Upper lobe of left lung (tissue), 6 donors: ENCODE measurements at regions not wholly inside any gene's neighbourhood (a gene's known extent, or its start where the extent isn't known, plus 50 kb on each side); places are given as distances from the start of the nearest gene placed in this dataset.

Experiments
- ATAC-seq, 2 donors: fragments of 200-7000 bp; cut with Tn5 transposase; one replicate each; pipeline ENCODE4 v1.9.1; 2022; ENCODE audit warnings: mild to moderate bottlenecking in 2 of 2, moderate library complexity in 2 of 2; ENCODE audit not compliant: low FRiP score in 2 of 2
- DNase-seq, 2 donors: peaks; one replicate each; pipeline ENCODE4 v3.0.0-alpha.2; 2019 to 2020
- H3K27ac ChIP-seq, 4 donors: fragments of 200-600 bp; sonication (generic); one replicate each; pipeline ENCODE4 v1.5.1; 2016 to 2019
- H3K27me3 ChIP-seq, 4 donors: fragments of 200-600 bp; sonication (generic); one replicate each; pipeline ENCODE4 v1.5.1; 2017 to 2019
- H3K36me3 ChIP-seq, 4 donors: fragments of 200-600 bp; sonication (generic); one replicate each; pipeline ENCODE4 v1.5.1; 2016 to 2019
- H3K4me1 ChIP-seq, 4 donors: fragments of 200-600 bp; sonication (generic); one replicate each; pipeline ENCODE4 v1.5.1; 2018 to 2019
- H3K4me3 ChIP-seq, 4 donors: fragments of 200-600 bp; sonication (generic); one replicate each; pipeline ENCODE4 v1.5.1; 2017 to 2019; ENCODE audit warnings: mild to moderate bottlenecking in 2 of 4, moderate library complexity in 1 of 4
- H3K9me3 ChIP-seq, 4 donors: fragments of 200-600 bp; sonication (generic); one replicate each; pipeline ENCODE4 v1.5.1; 2018 to 2019
- EP300 ChIP-seq, 4 donors: sonication (generic); formaldehyde crosslinking; IDR thresholded peaks; one replicate each; pipeline ENCODE4 v1.5.1; 2017; ENCODE audit warnings: antibody characterized with exemption in 4 of 4, control low read depth in 2 of 4
- POLR2A ChIP-seq, 4 donors: fragments of 450-650 bp; IDR thresholded peaks; one replicate each; pipeline ENCODE4 v1.5.1; 2016 to 2017; ENCODE audit warnings: antibody characterized with exemption in 4 of 4, mild to moderate bottlenecking in 2 of 4
- POLR2AphosphoS5 ChIP-seq, 2 donors: sonication (generic); formaldehyde crosslinking; IDR thresholded peaks; one replicate each; pipeline ENCODE4 v1.5.1; 2017; ENCODE audit warnings: antibody characterized with exemption in 2 of 2
- WGBS, 2 donors: methylation state at CpG; one replicate each; pipeline ENCODE4 v1.1.5; 2017 to 2018; 5-methylcytosine and 5-hydroxymethylcytosine counted together
- TF ChIP-seq, protein P1 (sequence below), 6 experiments: fragments of 450-650 bp in 4 of 6; fragments of 200-600 bp in 2 of 6; sonication (generic) in 2 of 6; IDR thresholded peaks; one replicate each; pipeline ENCODE4 v1.5.1; 2016 to 2019; ENCODE audit warnings: antibody characterized with exemption in 6 of 6
- donor health status: DM: no; HTN: no; CAD: no; lungs with moderate emphysema.
- donor health status: DM: no; HTN: yes; CAD: no; lungs with severe emphysema.

DNA sequence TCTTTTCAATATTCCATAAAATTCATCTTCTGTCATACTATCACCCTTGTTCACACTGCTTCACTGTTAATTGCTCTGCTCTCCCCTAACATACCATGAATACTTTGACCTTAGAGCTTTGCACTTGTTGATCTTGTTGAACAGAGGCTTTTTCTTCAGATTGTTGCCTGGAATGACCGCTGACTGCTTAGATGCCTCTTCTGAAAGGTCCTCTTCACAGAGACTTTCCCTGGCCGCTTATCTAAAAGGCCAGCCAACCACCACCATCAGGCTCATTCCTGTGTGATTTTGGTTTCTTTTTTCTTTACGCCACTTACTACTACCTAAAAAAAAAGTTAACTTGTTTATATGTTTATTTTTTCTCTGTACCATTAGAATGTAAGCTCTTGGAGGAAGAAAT is 667.7 kb downstream of the STPG2 start:
- H3K36me3 ChIP-seq: no peaks in the 10 kb centered on the region
- no peaks in the 10 kb centered on the region for H3K4me1 ChIP-seq
- DNase-seq: no peak
- no peak for ATAC-seq
- TF ChIP-seq POLR2AphosphoS5 (IDR thresholded peaks at IDR 0.05): no peak
- no peak for TF ChIP-seq POLR2A (IDR thresholded peaks at IDR 0.05)
- TF ChIP-seq, protein P1, sequence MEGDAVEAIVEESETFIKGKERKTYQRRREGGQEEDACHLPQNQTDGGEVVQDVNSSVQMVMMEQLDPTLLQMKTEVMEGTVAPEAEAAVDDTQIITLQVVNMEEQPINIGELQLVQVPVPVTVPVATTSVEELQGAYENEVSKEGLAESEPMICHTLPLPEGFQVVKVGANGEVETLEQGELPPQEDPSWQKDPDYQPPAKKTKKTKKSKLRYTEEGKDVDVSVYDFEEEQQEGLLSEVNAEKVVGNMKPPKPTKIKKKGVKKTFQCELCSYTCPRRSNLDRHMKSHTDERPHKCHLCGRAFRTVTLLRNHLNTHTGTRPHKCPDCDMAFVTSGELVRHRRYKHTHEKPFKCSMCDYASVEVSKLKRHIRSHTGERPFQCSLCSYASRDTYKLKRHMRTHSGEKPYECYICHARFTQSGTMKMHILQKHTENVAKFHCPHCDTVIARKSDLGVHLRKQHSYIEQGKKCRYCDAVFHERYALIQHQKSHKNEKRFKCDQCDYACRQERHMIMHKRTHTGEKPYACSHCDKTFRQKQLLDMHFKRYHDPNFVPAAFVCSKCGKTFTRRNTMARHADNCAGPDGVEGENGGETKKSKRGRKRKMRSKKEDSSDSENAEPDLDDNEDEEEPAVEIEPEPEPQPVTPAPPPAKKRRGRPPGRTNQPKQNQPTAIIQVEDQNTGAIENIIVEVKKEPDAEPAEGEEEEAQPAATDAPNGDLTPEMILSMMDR (IDR thresholded peaks at IDR 0.05): no peak
- no peak for TF ChIP-seq EP300 (IDR thresholded peaks at IDR 0.05)
- H3K27me3 ChIP-seq: no peaks in the 10 kb centered on the region
- 79 to 84% methylated on average over 3 of the region's 3 CpGs for WGBS, 2 donors
- H3K27ac ChIP-seq: no peak overlapping the region
- no peak overlapping the region for H3K4me3 ChIP-seq
- no peaks in the 10 kb centered on the region for H3K9me3 ChIP-seq

DNA sequence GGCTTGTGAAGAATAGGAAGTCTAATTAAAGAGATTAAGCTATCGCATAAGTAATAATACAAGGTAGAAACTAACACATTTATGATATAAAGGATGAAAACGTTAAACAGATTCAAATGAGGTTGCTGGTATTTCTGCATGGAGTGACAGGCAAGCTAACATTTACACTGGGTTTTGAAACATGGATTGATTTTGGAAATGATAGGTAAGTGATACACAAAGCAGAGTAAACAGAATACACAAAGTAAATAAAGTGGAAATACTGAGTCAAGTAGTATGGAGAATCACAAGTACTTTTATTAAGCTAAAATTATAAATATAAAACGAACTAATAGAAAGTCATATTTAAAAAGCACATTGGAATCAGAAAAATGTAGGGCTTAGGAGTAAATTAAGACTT is 665.3 kb downstream of the STPG2 start:
- H3K36me3 ChIP-seq: no peaks in the 10 kb centered on the region
- 78 to 83% methylated on average over 3 of the region's 3 CpGs for WGBS, 2 donors
- ATAC-seq: no peak

DNA sequence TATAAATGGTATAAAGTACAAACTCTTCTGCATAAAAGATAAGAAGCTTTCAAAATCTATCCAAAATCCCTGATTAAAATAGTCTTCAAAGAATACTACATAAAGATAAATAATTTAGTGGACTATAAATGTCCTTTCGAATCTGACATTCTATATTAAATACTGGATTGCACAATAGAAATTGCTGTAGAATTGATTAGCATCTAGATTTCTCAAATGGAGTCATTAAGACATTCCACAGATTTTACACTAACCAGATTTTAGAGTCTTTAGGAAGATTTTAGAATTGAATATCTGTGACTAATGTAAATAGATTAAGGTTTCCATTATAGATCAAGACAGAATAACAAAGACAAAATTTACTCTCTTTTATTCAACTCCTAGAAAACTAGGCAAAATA is 663.9 kb downstream of the STPG2 start:
- 66 to 73% methylated on average over 1 of the region's 1 CpG for WGBS, 2 donors
- Histone ChIP-seq H3K4me1 (no peaks in the 10 kb centered on the region), H3K27me3 (no peaks in the 10 kb centered on the region), H3K27ac (no peak overlapping the region), H3K4me3 (no peak overlapping the region), H3K36me3 (no peaks in the 10 kb centered on the region), H3K9me3 (no peaks in the 10 kb centered on the region)
- ATAC-seq (no peak), DNase-seq (no peak)
- TF ChIP-seq, protein P1 (IDR thresholded peaks at IDR 0.05): no peak
- no peak for TF ChIP-seq POLR2AphosphoS5 (IDR thresholded peaks at IDR 0.05)
- TF ChIP-seq EP300 (IDR thresholded peaks at IDR 0.05): no peak
- TF ChIP-seq POLR2A (IDR thresholded peaks at IDR 0.05): no peak

More for the DNA sequence above, 665.3 kb downstream of the STPG2 start:
- TF ChIP-seq POLR2AphosphoS5 (IDR thresholded peaks at IDR 0.05): no peak
- no peak for TF ChIP-seq POLR2A (IDR thresholded peaks at IDR 0.05)
- no peak for TF ChIP-seq EP300 (IDR thresholded peaks at IDR 0.05)
- TF ChIP-seq, protein P1 (IDR thresholded peaks at IDR 0.05): no peak
- H3K4me1 ChIP-seq: no peaks in the 10 kb centered on the region
- DNase-seq: no peak
- H3K9me3 ChIP-seq: no peaks in the 10 kb centered on the region
- H3K4me3 ChIP-seq: no peak overlapping the region
- H3K27me3 ChIP-seq: no peaks in the 10 kb centered on the region
- H3K27ac ChIP-seq: no peak overlapping the region

DNA sequence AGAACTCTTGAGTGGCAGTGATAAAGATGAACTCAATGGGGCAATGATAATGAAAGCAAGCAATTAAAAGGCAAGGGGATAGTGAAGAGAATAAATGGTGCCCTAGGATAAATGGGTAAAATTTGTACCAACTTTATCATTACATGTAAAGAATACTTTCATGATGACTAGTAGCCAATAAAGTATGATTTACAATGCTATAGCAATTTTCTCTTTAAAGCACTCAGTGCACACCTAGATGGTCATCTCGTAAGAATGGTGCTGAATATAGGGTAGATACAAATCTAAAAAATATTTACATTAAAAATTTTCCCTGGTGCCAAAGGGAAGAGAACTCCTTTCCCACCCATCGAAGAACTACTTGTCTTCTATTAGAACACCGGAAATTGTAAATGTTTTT is 651.4 kb downstream of the STPG2 start:
- 84 to 91% methylated on average over 3 of the region's 3 CpGs for WGBS, 2 donors
- no peaks in the 10 kb centered on the region for H3K27me3 ChIP-seq
- ATAC-seq (no peak), DNase-seq (no peak)
- H3K36me3 ChIP-seq: no peaks in the 10 kb centered on the region
- no peaks in the 10 kb centered on the region for H3K4me1 ChIP-seq
- no peak overlapping the region for H3K4me3 ChIP-seq
- H3K27ac ChIP-seq: no peak overlapping the region
- no peaks in the 10 kb centered on the region for H3K9me3 ChIP-seq
- TF ChIP-seq POLR2AphosphoS5 (IDR thresholded peaks at IDR 0.05): no peak
- TF ChIP-seq POLR2A (IDR thresholded peaks at IDR 0.05): no peak
- TF ChIP-seq, protein P1 (IDR thresholded peaks at IDR 0.05): no peak
- no peak for TF ChIP-seq EP300 (IDR thresholded peaks at IDR 0.05)

DNA sequence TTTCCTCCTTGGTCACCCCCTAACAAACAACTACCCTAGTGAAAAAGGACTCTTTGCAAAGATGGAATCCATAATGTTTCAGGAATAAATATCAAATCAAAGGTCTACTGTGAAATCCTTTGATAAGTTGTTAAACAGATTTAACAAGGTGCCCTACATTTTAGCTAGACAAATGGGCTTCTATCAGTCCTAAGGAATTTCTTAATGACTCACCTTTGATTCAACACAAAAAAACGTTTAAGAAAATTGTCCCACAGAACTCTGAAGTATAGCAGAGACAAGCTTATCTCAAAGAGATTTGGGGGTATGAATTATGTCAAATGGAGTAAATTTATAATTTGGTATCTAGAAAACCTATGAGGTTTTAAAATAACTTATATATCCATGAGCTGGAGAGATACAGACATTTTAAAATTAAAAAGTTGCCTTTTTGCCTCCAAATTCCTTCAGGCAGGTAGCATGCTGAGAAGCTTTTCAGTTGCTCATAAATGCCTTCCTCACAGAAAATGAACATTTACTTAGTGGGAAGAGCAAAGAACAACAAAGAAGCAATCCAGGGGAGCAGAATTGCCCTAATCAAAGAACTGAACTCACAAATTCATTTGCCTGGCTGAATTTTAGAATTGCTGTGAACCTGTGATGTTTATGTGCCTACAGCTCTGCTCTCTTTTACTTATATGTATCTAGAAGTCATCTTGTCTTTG is 649.3 kb downstream of the STPG2 start:
- Histone ChIP-seq H3K9me3 (no peaks in the 10 kb centered on the region), H3K4me1 (no peaks in the 10 kb centered on the region), H3K27me3 (no peaks in the 10 kb centered on the region), H3K4me3 (no peak overlapping the region), H3K27ac (no peak overlapping the region), H3K36me3 (no peaks in the 10 kb centered on the region)
- DNase-seq: no peak
- no peak for TF ChIP-seq EP300 (IDR thresholded peaks at IDR 0.05)
- TF ChIP-seq POLR2A (IDR thresholded peaks at IDR 0.05): no peak
- TF ChIP-seq, protein P1 (IDR thresholded peaks at IDR 0.05): no peak
- TF ChIP-seq POLR2AphosphoS5 (IDR thresholded peaks at IDR 0.05): no peak
- WGBS, 2 donors: 28 to 34% methylated on average over 1 of the region's 1 CpG
- no peak for ATAC-seq
